ENCODE measurements at regions not wholly inside any gene's neighbourhood (a gene's known extent, or its start where the extent isn't known, plus 50 kb on each side); places are given as distances from the start of the nearest gene placed in this dataset.

DNA sequence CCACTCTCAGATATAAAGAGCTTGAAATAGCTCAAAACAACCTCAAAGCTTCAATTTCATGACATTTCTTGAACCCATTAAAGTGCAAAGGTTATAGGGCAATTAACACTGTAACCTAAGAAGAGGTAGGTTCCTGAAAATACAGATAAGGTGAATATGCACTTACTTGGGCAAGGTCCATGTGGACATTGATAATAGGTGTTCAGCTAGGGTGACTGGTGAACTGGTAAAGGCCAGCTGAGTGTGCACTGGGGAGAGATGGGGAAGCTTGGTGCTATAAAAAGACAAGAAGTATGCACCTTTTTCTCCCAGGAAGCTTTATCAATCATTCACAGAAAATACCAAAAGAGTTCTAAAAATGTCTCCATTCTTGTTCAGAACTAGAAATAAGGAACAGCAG lies 418.6 kb downstream of the SLC16A7 start:
- H3K9me3 Mint-ChIP-seq: peaks cover 2% of the 10 kb centered on the region in 2 donors
- DNase-seq (no peak), ATAC-seq (replicated peaks in 1 of 2) (no peak)
- H3K36me3 Mint-ChIP-seq (ENCODE audit: insufficient read depth in 2 of 2): no peaks in the 10 kb centered on the region
- H3K4me1 Mint-ChIP-seq (ENCODE audit: low read depth): no peaks in the 10 kb centered on the region
- no peak overlapping the region for H3K4me3 Mint-ChIP-seq
- no peaks in the 10 kb centered on the region for H3K27me3 Mint-ChIP-seq (ENCODE audit: low read depth)
- H3K27ac Mint-ChIP-seq: no peak overlapping the region

GRCh38 chr12:60020068-60020467 lies 424.2 kb downstream of the SLC16A7 start:
- ATAC-seq (replicated peaks in 1 of 2): no peak
- peaks cover 1 to 2% of the 10 kb centered on the region in 2 donors for H3K9me3 Mint-ChIP-seq
- H3K4me3 Mint-ChIP-seq: no peak overlapping the region
- no peak for DNase-seq
- H3K27me3 Mint-ChIP-seq (ENCODE audit: low read depth): no peaks in the 10 kb centered on the region
- no peaks in the 10 kb centered on the region for H3K36me3 Mint-ChIP-seq (ENCODE audit: insufficient read depth in 2 of 2)
- no peaks in the 10 kb centered on the region for H3K4me1 Mint-ChIP-seq (ENCODE audit: low read depth)
- H3K27ac Mint-ChIP-seq: no peak overlapping the region

- peaks cover 2 to 4% of the 10 kb centered on the region in 2 donors for H3K9me3 Mint-ChIP-seq
- no peak overlapping the region for H3K27ac Mint-ChIP-seq
- ATAC-seq (replicated peaks in 1 of 2) (no peak), DNase-seq (no peak)
- no peak overlapping the region for H3K4me3 Mint-ChIP-seq
- no peaks in the 10 kb centered on the region for H3K4me1 Mint-ChIP-seq (ENCODE audit: low read depth)
- H3K27me3 Mint-ChIP-seq (ENCODE audit: low read depth): no peaks in the 10 kb centered on the region
- H3K36me3 Mint-ChIP-seq (ENCODE audit: insufficient read depth in 2 of 2): no peaks in the 10 kb centered on the region
Observed at GRCh38 chr12:60021235-60021634, 425.4 kb downstream of the SLC16A7 start.

DNA sequence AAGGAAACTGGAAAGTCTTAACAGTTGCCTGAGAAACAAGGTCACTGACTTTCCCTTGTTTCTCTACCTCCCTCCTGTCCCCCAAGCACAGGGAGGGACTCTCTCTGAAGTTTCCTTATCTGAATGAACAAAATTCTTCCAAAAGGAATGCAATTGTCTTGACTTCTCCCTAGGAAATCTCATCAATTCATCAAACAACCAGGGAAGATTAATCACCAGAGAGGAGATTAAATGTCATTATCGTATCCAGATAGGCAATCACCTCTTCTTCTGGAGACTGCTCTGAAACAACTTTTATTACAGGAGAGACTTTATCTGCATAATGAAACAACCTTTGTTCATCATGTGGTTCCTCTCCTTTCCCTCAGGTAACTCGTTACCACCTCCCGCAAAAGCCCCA lies 431.4 kb downstream of the SLC16A7 start:
- no peaks in the 10 kb centered on the region for H3K36me3 Mint-ChIP-seq (ENCODE audit: insufficient read depth in 2 of 2)
- H3K9me3 Mint-ChIP-seq: peaks cover 4 to 5% of the 10 kb centered on the region in 2 donors
- ATAC-seq (replicated peaks in 1 of 2) (no peak), DNase-seq (no peak)
- H3K4me3 Mint-ChIP-seq: no peak overlapping the region
- no peaks in the 10 kb centered on the region for H3K4me1 Mint-ChIP-seq (ENCODE audit: low read depth)
- no peaks in the 10 kb centered on the region for H3K27me3 Mint-ChIP-seq (ENCODE audit: low read depth)
- H3K27ac Mint-ChIP-seq: no peak overlapping the region

DNA sequence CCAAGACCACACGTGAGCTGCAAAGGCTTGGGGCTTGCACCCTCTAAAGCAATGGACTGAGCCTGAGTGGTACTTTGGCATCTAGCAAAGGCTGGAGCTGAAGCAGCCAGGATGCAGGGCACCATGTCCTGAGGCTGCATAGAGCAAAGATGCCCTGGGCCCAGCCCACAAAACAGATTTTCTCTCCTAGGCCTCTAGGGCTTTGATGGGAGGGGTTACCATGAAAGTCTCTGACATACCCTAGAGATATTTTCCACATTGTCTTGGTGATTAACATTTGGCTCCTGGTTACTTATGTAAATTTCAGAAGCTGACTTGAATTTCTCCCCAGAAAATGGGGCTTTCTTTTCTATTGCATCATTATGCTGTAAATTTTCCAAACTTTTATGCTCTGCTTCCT lies 438.3 kb downstream of the SLC16A7 start:
- H3K27ac Mint-ChIP-seq: no peak overlapping the region
- no peak for DNase-seq
- H3K36me3 Mint-ChIP-seq (ENCODE audit: insufficient read depth in 2 of 2): no peaks in the 10 kb centered on the region
- peaks cover 9% of the 10 kb centered on the region in 2 donors for H3K9me3 Mint-ChIP-seq
- no peak for ATAC-seq (replicated peaks in 1 of 2)
- no peaks in the 10 kb centered on the region for H3K4me1 Mint-ChIP-seq (ENCODE audit: low read depth)
- no peaks in the 10 kb centered on the region for H3K27me3 Mint-ChIP-seq (ENCODE audit: low read depth)
- no peak overlapping the region for H3K4me3 Mint-ChIP-seq

DNA sequence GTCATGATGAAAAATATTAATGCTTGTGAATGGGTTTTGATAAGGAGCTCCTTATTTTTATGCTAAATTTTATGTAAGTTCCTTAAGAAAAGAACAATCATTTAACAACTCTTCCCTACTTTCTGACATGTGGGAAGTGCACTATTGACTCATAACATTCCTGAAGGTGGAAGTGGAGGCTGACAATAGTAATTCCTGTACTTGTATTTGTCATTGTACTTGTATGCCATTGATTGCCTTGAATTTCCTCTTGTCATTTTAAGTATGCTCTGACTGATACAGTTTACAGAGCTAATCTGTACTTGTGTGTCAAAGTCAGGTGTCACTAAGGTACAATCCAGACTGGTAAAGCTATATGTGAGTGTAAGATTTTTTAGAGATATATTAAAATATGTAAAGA lies 440.0 kb downstream of the SLC16A7 start:
- H3K9me3 Mint-ChIP-seq: peaks cover 7 to 9% of the 10 kb centered on the region in 2 donors
- no peak overlapping the region for H3K27ac Mint-ChIP-seq
- ATAC-seq (replicated peaks in 1 of 2) (no peak), DNase-seq (no peak)
- H3K27me3 Mint-ChIP-seq (ENCODE audit: low read depth): no peaks in the 10 kb centered on the region
- H3K36me3 Mint-ChIP-seq (ENCODE audit: insufficient read depth in 2 of 2): no peaks in the 10 kb centered on the region
- no peaks in the 10 kb centered on the region for H3K4me1 Mint-ChIP-seq (ENCODE audit: low read depth)
- H3K4me3 Mint-ChIP-seq: no peak overlapping the region

DNA sequence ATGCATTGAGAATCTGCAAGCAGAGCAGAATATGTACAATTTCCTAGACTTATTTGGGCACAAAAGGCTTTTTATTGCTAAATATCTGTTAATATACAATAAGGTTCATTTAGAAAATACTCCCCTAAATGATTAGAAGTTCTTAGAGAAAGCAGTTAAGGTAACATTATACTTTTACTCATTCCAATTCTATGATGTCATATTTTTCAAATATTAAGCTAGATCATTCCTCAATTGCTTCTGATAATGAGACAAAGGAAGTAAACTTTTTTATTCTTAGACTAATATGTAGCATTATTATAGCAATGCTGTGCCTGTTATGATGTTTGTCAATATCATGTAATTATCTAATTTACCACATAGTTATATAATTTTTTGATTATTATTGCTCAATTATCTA lies 447.0 kb downstream of the SLC16A7 start:
- H3K27ac Mint-ChIP-seq: no peak overlapping the region
- H3K9me3 Mint-ChIP-seq: peaks cover 5 to 6% of the 10 kb centered on the region in 2 donors

DNA sequence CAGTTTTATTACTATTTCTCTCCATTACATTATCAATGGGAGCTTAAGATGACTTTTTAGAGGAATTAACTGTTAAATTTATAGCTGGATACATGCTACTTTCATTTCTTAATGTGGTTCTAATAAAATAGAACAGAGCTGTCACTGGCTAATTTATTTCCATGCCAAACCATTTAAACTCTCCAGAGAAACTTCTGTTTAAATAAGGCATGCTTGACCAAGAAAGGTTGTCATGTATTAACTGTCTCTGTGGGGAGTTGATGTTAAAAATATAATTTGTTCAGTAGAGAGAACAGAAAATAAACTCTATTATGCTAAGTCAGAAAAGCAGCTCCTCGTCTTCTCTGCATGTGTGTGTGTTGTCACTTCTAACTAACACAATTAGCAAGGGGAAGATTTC lies 447.4 kb downstream of the SLC16A7 start:
- Mint-ChIP-seq H3K9me3 (peaks cover 5 to 6% of the 10 kb centered on the region in 2 donors), H3K36me3 (ENCODE audit: insufficient read depth in 2 of 2) (no peaks in the 10 kb centered on the region), H3K4me3 (no peak overlapping the region), H3K4me1 (ENCODE audit: low read depth) (no peaks in the 10 kb centered on the region), H3K27ac (no peak overlapping the region), H3K27me3 (ENCODE audit: low read depth) (no peaks in the 10 kb centered on the region)
- DNase-seq (no peak), ATAC-seq (replicated peaks in 1 of 2) (no peak)

More for the DNA sequence above, 447.0 kb downstream of the SLC16A7 start:
- no peak for DNase-seq
- no peaks in the 10 kb centered on the region for H3K27me3 Mint-ChIP-seq (ENCODE audit: low read depth)
- H3K36me3 Mint-ChIP-seq (ENCODE audit: insufficient read depth in 2 of 2): no peaks in the 10 kb centered on the region
- no peak for ATAC-seq (replicated peaks in 1 of 2)
- H3K4me1 Mint-ChIP-seq (ENCODE audit: low read depth): no peaks in the 10 kb centered on the region
- no peak overlapping the region for H3K4me3 Mint-ChIP-seq

GRCh38 chr12:60052483-60052882 lies 456.7 kb downstream of the SLC16A7 start:
- peaks cover 3 to 4% of the 10 kb centered on the region in 2 donors for H3K9me3 Mint-ChIP-seq
- no peak overlapping the region for H3K27ac Mint-ChIP-seq
- ATAC-seq (replicated peaks in 1 of 2): no peak
- H3K4me3 Mint-ChIP-seq: no peak overlapping the region
- no peak for DNase-seq
- H3K4me1 Mint-ChIP-seq (ENCODE audit: low read depth): no peaks in the 10 kb centered on the region
- no peaks in the 10 kb centered on the region for H3K36me3 Mint-ChIP-seq (ENCODE audit: insufficient read depth in 2 of 2)
- H3K27me3 Mint-ChIP-seq (ENCODE audit: low read depth): no peaks in the 10 kb centered on the region

GRCh38 chr12:60059180-60059579 lies 463.4 kb downstream of the SLC16A7 start:
- Mint-ChIP-seq H3K4me3 (no peak overlapping the region), H3K36me3 (ENCODE audit: insufficient read depth in 2 of 2) (no peaks in the 10 kb centered on the region), H3K27ac (no peak overlapping the region), H3K27me3 (ENCODE audit: low read depth) (no peaks in the 10 kb centered on the region), H3K9me3 (peaks cover 3 to 8% of the 10 kb centered on the region in 2 donors), H3K4me1 (ENCODE audit: low read depth) (no peaks in the 10 kb centered on the region)
- DNase-seq: no peak
- no peak for ATAC-seq (replicated peaks in 1 of 2)

GRCh38 chr12:60066655-60067054 lies 470.8 kb downstream of the SLC16A7 start:
- Mint-ChIP-seq H3K27me3 (ENCODE audit: low read depth) (no peaks in the 10 kb centered on the region), H3K36me3 (ENCODE audit: insufficient read depth in 2 of 2) (no peaks in the 10 kb centered on the region), H3K4me3 (no peak overlapping the region), H3K4me1 (ENCODE audit: low read depth) (no peaks in the 10 kb centered on the region), H3K27ac (no peak overlapping the region), H3K9me3 (peaks cover 0 to 1% of the 10 kb centered on the region in 2 donors)
- DNase-seq (no peak), ATAC-seq (replicated peaks in 1 of 2) (no peak)

GRCh38 chr12:60070552-60070951 lies 474.7 kb downstream of the SLC16A7 start:
- H3K27ac Mint-ChIP-seq: no peak overlapping the region
- DNase-seq: no peak
- H3K27me3 Mint-ChIP-seq (ENCODE audit: low read depth): no peaks in the 10 kb centered on the region
- H3K9me3 Mint-ChIP-seq: peaks cover 1 to 2% of the 10 kb centered on the region in 2 donors
- no peak overlapping the region for H3K4me3 Mint-ChIP-seq
- H3K36me3 Mint-ChIP-seq (ENCODE audit: insufficient read depth in 2 of 2): no peaks in the 10 kb centered on the region
- H3K4me1 Mint-ChIP-seq (ENCODE audit: low read depth): no peaks in the 10 kb centered on the region
- no peak for ATAC-seq (replicated peaks in 1 of 2)

- no peak overlapping the region for H3K27ac Mint-ChIP-seq
- ATAC-seq (replicated peaks in 1 of 2) (no peak), DNase-seq (no peak)
- H3K27me3 Mint-ChIP-seq (ENCODE audit: low read depth): no peaks in the 10 kb centered on the region
- no peak overlapping the region for H3K4me3 Mint-ChIP-seq
- H3K9me3 Mint-ChIP-seq: peaks cover 1 to 2% of the 10 kb centered on the region in 2 donors
- no peaks in the 10 kb centered on the region for H3K36me3 Mint-ChIP-seq (ENCODE audit: insufficient read depth in 2 of 2)
- no peaks in the 10 kb centered on the region for H3K4me1 Mint-ChIP-seq (ENCODE audit: low read depth)
Observed at GRCh38 chr12:60071759-60072191, 475.9 kb downstream of the SLC16A7 start.

DNA sequence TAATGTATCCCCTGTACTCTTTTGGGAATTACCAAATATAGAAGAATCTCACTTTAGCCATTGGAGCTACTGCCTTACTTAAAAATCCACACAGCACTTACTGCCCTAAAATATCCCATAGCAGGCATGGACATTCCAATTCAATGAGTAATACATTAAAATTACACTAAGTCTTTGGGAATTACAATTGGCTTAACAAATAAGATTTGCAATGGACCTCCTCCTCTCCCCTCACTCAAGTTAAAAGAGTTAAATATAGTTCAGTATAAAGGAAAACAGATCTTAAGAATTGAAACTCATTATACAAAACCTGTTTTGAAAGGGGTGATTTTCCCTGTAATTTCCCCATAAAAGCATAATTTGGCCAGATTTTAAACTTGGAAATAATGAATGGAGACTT lies 477.1 kb downstream of the SLC16A7 start:
- H3K4me3 Mint-ChIP-seq: no peak overlapping the region
- no peaks in the 10 kb centered on the region for H3K36me3 Mint-ChIP-seq (ENCODE audit: insufficient read depth in 2 of 2)
- ATAC-seq (replicated peaks in 1 of 2) (no peak), DNase-seq (no peak)
- H3K27ac Mint-ChIP-seq: no peak overlapping the region
- no peaks in the 10 kb centered on the region for H3K4me1 Mint-ChIP-seq (ENCODE audit: low read depth)
- peaks cover under 1 to 2% of the 10 kb centered on the region in 2 donors for H3K9me3 Mint-ChIP-seq
- H3K27me3 Mint-ChIP-seq (ENCODE audit: low read depth): no peaks in the 10 kb centered on the region

Data from activated T-cell treated with anti-CD3 and anti-CD28 coated beads, Interleukin-2, amount 50 U/mL, for 72 hours (primary cell).